OCI-LY1 (cell line): ENCODE measurements at regions not wholly inside any gene's neighbourhood (a gene's known extent, or its start where the extent isn't known, plus 50 kb on each side); places are given as distances from the start of the nearest gene placed in this dataset.

Experiments
- H2AFZ ChIP-seq: fragments of 200-600 bp; sonication (generic), shearing (Covaris generic); 2 replicates; pipeline ENCODE4 v1.6.0; 2014; ENCODE audit warnings: antibody characterized with exemption, mild to moderate bottlenecking, low read length
- H3F3A ChIP-seq: fragments of 200-600 bp; sonication (generic), shearing (Covaris generic); 2 replicates; pipeline ENCODE4 v1.6.0; 2014; ENCODE audit warnings: mild to moderate bottlenecking, antibody characterized with exemption, low read length, moderate library complexity; ENCODE audit not compliant: insufficient read depth
- H3K27ac ChIP-seq: fragments of 200-600 bp; sonication (generic); 2 replicates; pipeline ENCODE4 v1.5.1; 2014; ENCODE audit warnings: low read length, mixed run types, mild to moderate bottlenecking, low read depth; ENCODE audit not compliant: poor library complexity, severe bottlenecking
- H3K27me3 ChIP-seq: fragments of 200-600 bp; sonication (generic); 2 replicates; pipeline ENCODE4 v1.6.0; 2014; ENCODE audit warnings: antibody characterized with exemption, mild to moderate bottlenecking, low read length, moderate library complexity; ENCODE audit not compliant: insufficient read depth
- H3K36me3 ChIP-seq: fragments of 200-600 bp; sonication (generic); 2 replicates; pipeline ENCODE4 v1.6.1; 2014; ENCODE audit warnings: mild to moderate bottlenecking, antibody characterized with exemption, low read length, moderate library complexity, mixed read lengths; ENCODE audit not compliant: insufficient read depth
- H3K4me1 ChIP-seq: fragments of 200-600 bp; sonication (generic); 2 replicates; pipeline ENCODE4 v1.5.1; 2014; ENCODE audit warnings: mild to moderate bottlenecking, low read length, moderate library complexity; ENCODE audit not compliant: insufficient read depth, severe bottlenecking
- H3K4me2 ChIP-seq: fragments of 200-600 bp; sonication (generic), shearing (Covaris generic); 2 replicates; pipeline ENCODE4 v1.6.1; 2014; ENCODE audit warnings: low read length
- H3K4me3 ChIP-seq: fragments of 200-600 bp; sonication (generic); 2 replicates; pipeline ENCODE4 v1.5.1; 2014; ENCODE audit warnings: low read length, low read depth, mild to moderate bottlenecking, mixed read lengths; ENCODE audit not compliant: poor library complexity, severe bottlenecking
- H3K79me2 ChIP-seq: fragments of 200-600 bp; shearing (Covaris generic); 2 replicates; pipeline ENCODE4 v1.6.1; 2016; ENCODE audit warnings: mixed run types, low read length, mixed read lengths; ENCODE audit not compliant: insufficient read depth
- H3K9ac ChIP-seq: fragments of 200-600 bp; sonication (generic), shearing (Covaris generic); 2 replicates; pipeline ENCODE4 v1.6.1; 2014; ENCODE audit warnings: mild to moderate bottlenecking, low read length, mixed read lengths
- H3K9me2 ChIP-seq: fragments of 200-600 bp; sonication (generic), shearing (Covaris generic); 2 replicates; pipeline ENCODE4 v1.6.1; 2014; ENCODE audit warnings: low read depth, mild to moderate bottlenecking, low read length, mixed read lengths
- H3K9me3 ChIP-seq: fragments of 200-600 bp; shearing (Covaris generic); 2 replicates; pipeline ENCODE4 v1.6.1; 2014; ENCODE audit warnings: low read length, mixed read lengths
- H4K20me1 ChIP-seq: fragments of 200-600 bp; sonication (generic), shearing (Covaris generic); 2 replicates; pipeline ENCODE4 v1.6.0; 2016; ENCODE audit warnings: mild to moderate bottlenecking, low read length; ENCODE audit not compliant: insufficient read depth
- EZH2 ChIP-seq: fragments of 200-600 bp; sonication (generic), shearing (Covaris generic); IDR thresholded peaks from 2 replicates; pipeline ENCODE4 v1.8.0; 2017; ENCODE audit warnings: borderline replicate concordance, mixed run types, mild to moderate bottlenecking, antibody characterized with exemption, low read length, moderate library complexity, mixed read lengths
- TF ChIP-seq, protein P1 (sequence below): fragments of 200-600 bp; sonication (generic), shearing (Covaris generic); IDR thresholded peaks from 2 replicates; pipeline ENCODE4 v1.5.1; 2017; ENCODE audit warnings: mild to moderate bottlenecking, antibody characterized with exemption, low read length, moderate library complexity, mixed read lengths

DNA sequence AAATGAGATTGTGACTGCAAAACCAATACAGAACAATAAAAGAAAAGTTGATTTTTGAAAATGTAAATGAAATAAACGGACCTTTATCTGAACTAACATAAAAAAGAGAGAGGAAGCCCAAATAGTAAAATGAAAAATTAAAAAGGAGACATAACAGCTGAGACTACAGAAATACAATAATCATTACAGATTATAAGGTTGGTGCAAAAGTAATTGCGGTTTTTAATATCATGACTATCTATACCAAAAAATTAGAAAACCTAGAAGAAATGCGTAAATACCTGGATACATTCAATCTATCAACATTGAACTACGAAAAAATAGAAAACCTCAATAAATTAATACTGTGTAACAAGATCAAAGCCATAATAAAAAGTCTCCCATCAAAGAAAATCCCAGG lies 71.9 kb upstream of the SLCO6A1 start:
- Histone ChIP-seq H3K4me2 (no peak overlapping the region), H3K79me2 (no peaks in the 10 kb centered on the region), H3K4me1 (no peaks in the 10 kb centered on the region), H3K4me3 (no peak overlapping the region), H3K9me2 (no peaks in the 10 kb centered on the region), H3K27me3 (no peaks in the 10 kb centered on the region), H2AFZ (no peak overlapping the region), H3F3A (no peaks in the 10 kb centered on the region), H3K27ac (no peak overlapping the region), H3K9ac (no peak overlapping the region), H3K9me3 (no peaks in the 10 kb centered on the region), H4K20me1 (no peaks in the 10 kb centered on the region), H3K36me3 (no peaks in the 10 kb centered on the region)
- TF ChIP-seq, protein P1, sequence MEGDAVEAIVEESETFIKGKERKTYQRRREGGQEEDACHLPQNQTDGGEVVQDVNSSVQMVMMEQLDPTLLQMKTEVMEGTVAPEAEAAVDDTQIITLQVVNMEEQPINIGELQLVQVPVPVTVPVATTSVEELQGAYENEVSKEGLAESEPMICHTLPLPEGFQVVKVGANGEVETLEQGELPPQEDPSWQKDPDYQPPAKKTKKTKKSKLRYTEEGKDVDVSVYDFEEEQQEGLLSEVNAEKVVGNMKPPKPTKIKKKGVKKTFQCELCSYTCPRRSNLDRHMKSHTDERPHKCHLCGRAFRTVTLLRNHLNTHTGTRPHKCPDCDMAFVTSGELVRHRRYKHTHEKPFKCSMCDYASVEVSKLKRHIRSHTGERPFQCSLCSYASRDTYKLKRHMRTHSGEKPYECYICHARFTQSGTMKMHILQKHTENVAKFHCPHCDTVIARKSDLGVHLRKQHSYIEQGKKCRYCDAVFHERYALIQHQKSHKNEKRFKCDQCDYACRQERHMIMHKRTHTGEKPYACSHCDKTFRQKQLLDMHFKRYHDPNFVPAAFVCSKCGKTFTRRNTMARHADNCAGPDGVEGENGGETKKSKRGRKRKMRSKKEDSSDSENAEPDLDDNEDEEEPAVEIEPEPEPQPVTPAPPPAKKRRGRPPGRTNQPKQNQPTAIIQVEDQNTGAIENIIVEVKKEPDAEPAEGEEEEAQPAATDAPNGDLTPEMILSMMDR: no peak
- TF ChIP-seq EZH2: no peak

DNA sequence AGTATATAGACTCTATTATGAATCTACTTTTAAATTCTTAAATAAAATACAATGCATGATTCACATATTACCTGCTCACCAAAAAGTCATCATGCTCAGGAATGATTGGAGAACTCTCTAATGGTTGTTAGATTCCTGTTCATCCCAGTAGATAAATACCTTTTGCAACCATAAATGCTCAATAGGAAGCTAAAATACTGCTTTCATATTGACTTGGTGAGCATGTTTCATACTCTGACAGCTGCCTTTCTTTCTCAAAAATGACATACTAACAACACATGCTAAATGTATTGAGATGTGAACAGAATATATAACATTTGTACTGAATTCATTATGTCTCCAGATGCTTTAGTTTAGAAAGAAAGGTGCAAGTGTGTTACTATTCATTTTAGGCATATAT lies 79.6 kb upstream of the SLCO6A1 start:
- Histone ChIP-seq H3K4me1 (no peaks in the 10 kb centered on the region), H3K79me2 (no peaks in the 10 kb centered on the region), H3K4me2 (no peak overlapping the region), H3K9me3 (no peaks in the 10 kb centered on the region), H3F3A (no peaks in the 10 kb centered on the region), H3K36me3 (no peaks in the 10 kb centered on the region), H3K27me3 (no peaks in the 10 kb centered on the region), H3K4me3 (no peak overlapping the region), H3K27ac (no peak overlapping the region), H2AFZ (no peak overlapping the region), H3K9ac (no peak overlapping the region), H3K9me2 (no peaks in the 10 kb centered on the region), H4K20me1 (no peaks in the 10 kb centered on the region)
- TF ChIP-seq, protein P1: no peak
- TF ChIP-seq EZH2: no peak

DNA sequence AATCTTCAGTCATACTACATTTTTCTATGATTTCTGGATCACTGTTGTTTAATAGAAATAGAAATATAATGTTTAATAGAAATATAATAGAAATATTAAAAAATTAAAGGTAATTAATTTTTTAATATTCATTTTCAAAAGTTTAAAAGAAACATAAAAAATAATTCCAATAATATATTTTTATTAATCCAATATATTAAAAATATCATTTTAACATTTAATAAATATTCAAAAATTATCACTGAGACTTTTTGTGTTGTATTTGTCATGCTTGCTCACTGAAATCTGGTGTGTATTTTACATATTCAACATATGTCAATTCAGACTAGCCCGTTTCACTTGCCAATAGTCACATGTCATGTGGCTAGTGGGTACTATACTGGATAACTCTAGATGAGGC lies 80.6 kb upstream of the SLCO6A1 start:
- Histone ChIP-seq H3K9ac (no peak overlapping the region), H3K27ac (no peak overlapping the region), H4K20me1 (no peaks in the 10 kb centered on the region), H3K79me2 (no peaks in the 10 kb centered on the region), H3K4me2 (no peak overlapping the region), H3K36me3 (no peaks in the 10 kb centered on the region), H3K9me2 (no peaks in the 10 kb centered on the region), H3F3A (no peaks in the 10 kb centered on the region), H3K4me1 (no peaks in the 10 kb centered on the region), H3K9me3 (no peaks in the 10 kb centered on the region), H2AFZ (no peak overlapping the region), H3K27me3 (no peaks in the 10 kb centered on the region), H3K4me3 (no peak overlapping the region)
- no peak for TF ChIP-seq EZH2
- TF ChIP-seq, protein P1: no peak
